T-helper 1 cell treated with Interleukin-12 subunit alpha and Interleukin-12 subunit beta and Interleukin-4 antibody, amounts not matched to agents 30 ng/mL and 1 ng/mL, for 36 hours (primary cell): ENCODE measurements at regions not wholly inside any gene's neighbourhood (a gene's known extent, or its start where the extent isn't known, plus 50 kb on each side); places are given as distances from the start of the nearest gene placed in this dataset.
"Not testable (repeated sequence)": the region's sequence is repeated elsewhere in the genome, so short reads cannot be mapped to it uniquely, and the experiment has no call there.

ENCODE experiments used
- intact Hi-C: fragments of 100-400 bp; cut with micrococcal nuclease; formaldehyde crosslinking; loops from one replicate; pipeline ENCODE4 v1.15.1; 2024

GRCh38 chr2:142650601-142651000, 226.9 kb upstream of the KYNU start:
- intact Hi-C loops = no loop called here

GRCh38 chr2:142649581-142649980, 227.9 kb upstream of the KYNU start:
- intact Hi-C loops = no loop called here

DNA sequence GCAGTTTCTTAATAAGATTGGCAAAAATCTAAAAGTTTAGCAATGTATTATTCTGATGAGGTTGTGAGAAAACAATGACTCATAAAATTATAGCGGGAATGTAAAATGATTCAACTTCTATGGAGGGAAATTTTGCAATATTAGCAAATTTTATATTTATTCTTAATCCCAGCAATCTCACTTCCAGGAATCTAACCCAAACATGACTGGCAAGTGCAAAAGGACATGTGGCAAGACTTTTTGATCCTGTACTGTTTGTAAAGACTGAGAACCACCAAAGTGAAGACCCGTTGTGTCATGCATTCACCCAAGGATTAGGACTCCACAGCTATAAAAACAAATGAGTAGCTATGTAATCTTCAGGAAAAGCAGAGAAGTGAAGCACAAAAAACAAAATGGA, 234.8 kb upstream of the KYNU start:
- intact Hi-C loops = no loop called here

DNA sequence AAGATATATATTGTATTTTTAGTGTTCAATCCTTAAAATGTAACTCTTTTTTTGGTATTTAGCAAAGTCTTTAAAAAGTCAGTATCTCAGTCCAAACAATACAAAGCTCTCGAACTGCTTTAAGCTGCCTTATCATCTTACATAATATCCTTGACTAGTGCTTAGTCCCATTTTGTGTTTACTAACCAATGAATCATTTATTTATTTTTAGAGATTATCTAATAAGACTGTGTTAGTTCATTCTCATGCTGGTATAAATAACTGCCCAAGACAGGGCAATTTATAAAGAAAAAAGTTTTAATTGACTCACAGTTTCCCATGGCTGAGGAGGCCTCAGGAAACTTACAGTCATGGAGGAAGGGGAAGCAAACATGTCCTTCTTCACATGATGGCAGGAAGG, 248.3 kb upstream of the KYNU start:
- intact Hi-C loops = no loop called here

DNA sequence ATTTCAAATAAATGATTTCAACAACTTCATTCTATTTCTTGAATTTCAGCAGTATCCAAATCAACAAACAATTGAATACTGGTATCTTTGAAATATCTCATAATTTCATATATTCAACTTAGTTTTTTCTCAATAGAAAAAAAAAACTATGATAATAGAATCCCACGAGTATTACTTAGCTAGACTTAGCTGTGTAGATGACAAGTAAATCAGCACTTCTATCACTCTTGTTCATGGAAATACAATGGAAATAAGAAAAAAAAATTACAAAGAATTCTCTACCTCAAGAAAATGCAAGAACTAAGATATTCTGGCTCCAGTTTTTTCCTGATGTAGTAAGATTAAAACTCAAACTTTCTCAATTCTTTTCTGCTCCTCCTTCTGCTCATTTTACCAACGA, 256.2 kb upstream of the KYNU start:
- intact Hi-C loops = no loop called here

- intact Hi-C loops = no loop called here
Observed at GRCh38 chr2:142617461-142617860, 260.0 kb upstream of the KYNU start.

- intact Hi-C loops = no loop called here
Observed at GRCh38 chr2:142615876-142616275, 261.6 kb upstream of the KYNU start.

GRCh38 chr2:142613193-142613592, 264.3 kb upstream of the KYNU start:
- intact Hi-C loops = not testable (repeated sequence)

GRCh38 chr2:142605421-142605820, 272.0 kb upstream of the KYNU start:
- intact Hi-C loops = no loop called here

DNA sequence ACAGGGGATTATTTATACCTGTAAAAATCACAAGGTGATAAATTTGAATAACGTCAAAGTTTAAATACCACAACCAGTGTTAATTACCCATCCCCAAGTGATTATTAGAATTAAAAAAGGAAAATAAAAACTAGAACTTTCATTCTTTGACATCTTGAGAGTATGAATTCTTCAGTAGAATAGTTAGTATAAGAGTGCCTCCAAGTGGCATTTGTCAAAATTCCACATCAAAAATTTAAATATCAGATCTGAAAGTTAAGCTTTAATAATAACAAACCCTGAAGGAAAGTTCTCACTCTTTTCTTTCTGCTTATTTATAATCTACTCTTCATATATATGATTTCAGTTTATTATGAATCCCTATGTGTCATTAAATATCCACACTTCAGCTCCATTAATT, 273.7 kb upstream of the KYNU start:
- intact Hi-C loops = no loop called here

- intact Hi-C loops = no loop called here
Observed at GRCh38 chr2:142602418-142602989, 275.0 kb upstream of the KYNU start.

GRCh38 chr2:142601794-142602193, 275.7 kb upstream of the KYNU start:
- intact Hi-C loops = no loop called here

- intact Hi-C loops = no loop called here
Observed at GRCh38 chr2:142599504-142599903, 278.0 kb upstream of the KYNU start.

DNA sequence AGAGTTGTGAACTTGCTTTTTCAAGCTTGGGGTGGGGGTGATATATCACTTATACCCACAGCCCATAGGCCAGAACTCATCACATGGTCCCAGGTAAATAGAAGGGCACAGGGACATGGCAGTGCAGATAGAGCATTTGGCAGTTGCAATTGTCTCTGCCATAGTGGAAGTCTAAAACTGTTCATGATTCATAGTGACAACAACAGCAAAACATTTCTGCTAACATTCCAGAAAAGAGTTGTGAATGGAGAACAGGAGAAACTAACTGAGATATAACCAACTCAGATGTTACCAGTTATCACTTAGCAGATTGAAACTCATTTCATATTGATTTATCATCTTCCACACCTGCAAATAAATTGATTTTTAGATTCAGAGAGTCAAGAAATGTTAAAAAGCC, 278.6 kb upstream of the KYNU start:
- intact Hi-C loops = no loop called here

GRCh38 chr2:142596334-142597088, 281.0 kb upstream of the KYNU start:
- intact Hi-C loops = no loop called here

DNA sequence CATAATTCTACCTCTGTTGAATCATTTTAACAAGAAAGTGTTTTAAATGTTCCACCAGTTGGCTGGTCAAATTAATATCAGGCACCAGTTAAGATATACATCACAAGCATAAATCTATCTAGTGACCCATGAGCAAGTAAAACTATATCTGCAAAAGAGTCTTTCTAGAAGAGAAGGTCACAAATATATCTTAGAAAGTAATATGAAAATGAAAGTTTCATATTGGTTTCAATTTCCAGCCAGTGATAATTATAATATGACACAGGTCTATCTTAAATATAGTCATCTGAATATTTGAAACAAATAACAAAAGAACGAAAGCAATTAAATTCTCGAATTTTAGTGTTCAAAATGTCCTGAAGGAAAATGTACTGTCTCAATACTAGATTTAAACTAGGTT, 282.5 kb upstream of the KYNU start:
- intact Hi-C loops = no loop called here

DNA sequence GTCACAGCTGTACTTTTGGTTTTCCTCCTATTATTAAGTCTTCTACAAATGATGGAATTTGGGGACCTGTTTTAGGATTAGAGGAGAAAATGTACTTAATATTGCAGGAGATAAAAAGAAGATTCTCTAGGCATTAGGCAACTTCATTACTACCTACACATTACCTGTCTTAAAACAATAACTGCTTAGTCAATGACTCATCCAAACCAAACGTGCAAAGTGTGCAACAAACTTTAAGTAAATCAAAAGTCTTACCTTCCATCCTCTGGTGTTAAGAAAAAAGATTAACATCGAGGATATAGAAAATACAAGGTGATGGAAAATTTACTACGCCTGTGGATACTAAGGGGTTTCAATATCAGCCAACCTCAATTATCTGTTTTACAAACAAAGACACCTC, 285.3 kb upstream of the KYNU start:
- intact Hi-C loops = no loop called here

DNA sequence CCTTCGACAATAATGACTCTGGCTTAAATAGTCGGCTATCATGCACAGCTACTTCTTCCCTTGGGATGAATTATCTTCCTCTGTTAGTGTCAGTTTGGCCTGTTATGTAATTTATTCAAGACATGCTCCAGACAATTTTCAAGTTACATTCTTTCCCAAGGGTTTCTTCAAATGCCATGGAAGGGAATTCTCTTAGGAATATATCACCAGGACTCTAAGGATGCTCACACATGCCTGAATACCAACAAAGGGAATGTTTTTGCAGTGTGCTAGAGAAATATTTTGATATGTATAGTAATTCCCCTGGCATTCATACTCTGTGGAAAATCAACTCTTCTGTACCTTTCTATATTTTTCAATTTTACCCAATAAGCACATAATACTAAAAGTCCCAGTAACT, 286.0 kb upstream of the KYNU start:
- intact Hi-C loops = no loop called here

GRCh38 chr2:142588269-142588668, 289.2 kb upstream of the KYNU start:
- intact Hi-C loops = no loop called here

DNA sequence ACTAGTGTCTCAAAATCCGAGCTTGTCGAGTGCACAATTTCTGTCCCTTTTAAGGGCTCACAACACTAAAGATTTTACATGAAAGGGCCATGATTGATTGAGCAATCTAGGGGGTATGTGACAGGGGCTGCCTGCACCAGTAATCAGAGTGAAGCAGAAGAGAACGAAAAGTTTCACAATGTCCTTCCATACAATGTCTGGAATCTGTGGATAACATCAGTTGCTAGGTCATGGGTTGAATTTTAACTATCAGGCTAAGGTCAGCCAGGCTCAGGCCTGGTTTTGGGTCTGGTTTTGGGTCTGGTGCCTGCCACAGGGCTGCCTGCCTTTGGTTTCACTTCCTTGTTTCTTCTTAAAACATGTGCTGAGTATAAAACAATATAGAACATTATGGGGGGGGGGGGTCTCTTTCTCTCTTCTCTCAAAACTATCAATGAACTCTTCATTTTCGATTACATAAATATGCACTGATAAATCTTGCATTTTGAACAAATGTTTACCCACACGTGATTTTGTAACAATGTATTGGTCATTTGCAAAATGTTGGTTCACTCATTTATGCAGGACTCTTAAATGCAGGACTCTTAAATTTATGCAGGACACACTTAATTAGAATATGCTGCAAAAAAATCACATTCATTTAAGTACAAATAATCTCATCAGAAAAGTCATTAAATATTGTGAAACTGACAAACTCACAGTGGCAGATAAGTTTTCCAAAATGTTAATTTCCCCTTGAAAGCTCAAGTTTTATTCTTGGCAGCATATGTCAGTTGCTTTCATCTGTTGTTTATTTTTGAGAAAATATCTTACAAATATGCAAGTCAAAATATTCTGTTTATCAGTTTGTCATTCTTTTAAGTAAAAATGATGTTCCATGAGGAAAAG, 290.5 kb upstream of the KYNU start:
- intact Hi-C loops = no loop called here

DNA sequence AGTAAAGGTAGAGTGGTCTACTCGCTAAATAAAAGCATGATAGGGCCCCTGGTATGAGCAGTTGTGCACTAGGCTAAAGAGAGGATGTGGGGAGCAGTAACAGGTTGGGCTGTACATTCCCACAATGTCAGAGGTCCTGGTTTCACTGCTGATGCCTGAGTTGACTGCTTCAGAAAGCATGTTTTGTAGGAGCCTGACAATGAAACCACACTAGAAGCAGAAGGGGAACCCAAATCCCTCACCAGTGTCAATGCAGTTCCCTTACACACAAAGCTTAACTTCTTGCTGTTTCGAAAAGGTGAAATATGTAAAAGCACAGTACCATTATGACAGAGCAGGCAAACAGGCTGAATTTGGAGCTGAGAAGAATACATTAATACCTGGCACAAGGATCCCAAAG, 291.7 kb upstream of the KYNU start:
- intact Hi-C loops = no loop called here

GRCh38 chr2:142582317-142582716, 295.1 kb upstream of the KYNU start:
- intact Hi-C loops = loop anchor here (5.0 kb wide), 1 partner anchor 85 kb away; no protein-coding TSS in a partner anchor
